GM12864 (cell line): ENCODE measurements at regions not wholly inside any gene's neighbourhood (a gene's known extent, or its start where the extent isn't known, plus 50 kb on each side); places are given as distances from the start of the nearest gene placed in this dataset.
"Not testable (repeated sequence)": the region's sequence is repeated elsewhere in the genome, so short reads cannot be mapped to it uniquely, and the experiment has no call there.

Experiments
- DNase-seq: peaks from one replicate; pipeline ENCODE4 v3.0.0-alpha.2; 2011; ENCODE audit warnings: low read depth
- H3K4me3 ChIP-seq: 2 replicates; pipeline ENCODE4 v1.5.1; 2011; ENCODE audit warnings: mild to moderate bottlenecking, low read depth, low read length, control low read depth
- TF ChIP-seq, protein P1 (sequence below): IDR thresholded peaks from 2 replicates; pipeline ENCODE4 v1.5.1; 2011; ENCODE audit warnings: low read depth, mild to moderate bottlenecking, moderate library complexity, low read length, control low read depth, inconsistent platforms; ENCODE audit errors: missing control alignments

- not testable (repeated sequence) for DNase-seq
Observed at GRCh38 chr11:100409267-100409666, 277.8 kb upstream of the ARHGAP42 start.

DNA sequence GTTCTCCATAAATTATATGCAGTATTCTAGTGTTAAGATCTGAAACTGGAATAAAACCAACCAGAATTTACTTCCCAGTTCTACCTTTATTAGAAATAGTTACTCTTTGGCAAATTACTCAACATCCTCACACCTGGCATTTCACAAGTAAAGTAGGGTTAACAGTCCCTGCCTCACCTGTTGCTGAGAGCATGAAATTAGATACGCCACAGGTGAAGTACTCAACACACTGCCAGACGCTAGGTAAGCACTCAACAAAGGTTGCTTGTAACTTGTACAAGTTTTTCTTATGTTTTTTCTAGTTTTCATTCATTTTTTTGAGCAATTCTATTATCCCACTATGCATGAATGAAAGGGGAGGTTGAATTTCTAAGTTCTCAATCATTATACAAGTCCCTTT is 267.6 kb upstream of the ARHGAP42 start:
- no peak overlapping the region for H3K4me3 ChIP-seq
- TF ChIP-seq, protein P1, sequence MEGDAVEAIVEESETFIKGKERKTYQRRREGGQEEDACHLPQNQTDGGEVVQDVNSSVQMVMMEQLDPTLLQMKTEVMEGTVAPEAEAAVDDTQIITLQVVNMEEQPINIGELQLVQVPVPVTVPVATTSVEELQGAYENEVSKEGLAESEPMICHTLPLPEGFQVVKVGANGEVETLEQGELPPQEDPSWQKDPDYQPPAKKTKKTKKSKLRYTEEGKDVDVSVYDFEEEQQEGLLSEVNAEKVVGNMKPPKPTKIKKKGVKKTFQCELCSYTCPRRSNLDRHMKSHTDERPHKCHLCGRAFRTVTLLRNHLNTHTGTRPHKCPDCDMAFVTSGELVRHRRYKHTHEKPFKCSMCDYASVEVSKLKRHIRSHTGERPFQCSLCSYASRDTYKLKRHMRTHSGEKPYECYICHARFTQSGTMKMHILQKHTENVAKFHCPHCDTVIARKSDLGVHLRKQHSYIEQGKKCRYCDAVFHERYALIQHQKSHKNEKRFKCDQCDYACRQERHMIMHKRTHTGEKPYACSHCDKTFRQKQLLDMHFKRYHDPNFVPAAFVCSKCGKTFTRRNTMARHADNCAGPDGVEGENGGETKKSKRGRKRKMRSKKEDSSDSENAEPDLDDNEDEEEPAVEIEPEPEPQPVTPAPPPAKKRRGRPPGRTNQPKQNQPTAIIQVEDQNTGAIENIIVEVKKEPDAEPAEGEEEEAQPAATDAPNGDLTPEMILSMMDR: no peak
- no peak for DNase-seq

More at GRCh38 chr11:100409267-100409666, 277.8 kb upstream of the ARHGAP42 start:
- not testable (repeated sequence) for H3K4me3 ChIP-seq

DNA sequence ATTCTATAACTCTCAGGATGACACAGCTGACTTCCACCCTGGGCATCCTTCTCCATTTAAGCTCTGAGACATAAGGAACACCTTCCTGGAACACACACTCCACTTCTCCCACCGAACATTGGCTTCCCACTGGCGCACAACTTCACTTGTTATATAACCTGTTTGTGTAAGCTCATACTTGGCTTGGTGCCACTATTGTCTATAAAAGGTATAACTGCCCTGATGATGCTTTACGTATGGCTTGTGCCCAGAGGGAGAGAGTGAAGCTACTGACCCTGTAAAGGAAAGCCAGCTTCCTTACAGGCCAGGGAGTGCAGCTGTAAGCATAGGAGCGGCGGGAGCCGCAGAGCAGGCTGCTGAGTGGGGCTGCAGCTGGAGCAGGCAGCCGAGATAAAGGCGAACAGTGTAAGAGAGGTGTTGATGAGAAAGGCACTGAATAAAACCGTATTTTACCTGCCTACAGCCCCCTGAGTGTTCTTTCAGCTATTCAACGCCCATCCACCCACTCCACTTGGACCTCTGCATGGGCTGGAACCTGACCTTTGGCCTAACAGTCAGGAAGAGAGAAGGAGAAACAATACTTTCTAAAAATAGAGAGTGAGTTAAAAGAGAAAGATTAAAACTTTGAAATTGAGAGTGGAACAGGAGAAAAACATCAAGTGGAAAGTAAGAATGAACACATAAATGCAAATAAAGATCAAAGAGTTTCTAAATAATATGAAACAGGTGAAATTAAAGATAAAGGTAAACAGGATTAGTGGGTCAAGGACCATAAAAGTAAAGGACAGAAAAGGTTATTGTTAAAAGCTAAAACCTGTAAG is 252.1 kb upstream of the ARHGAP42 start:
- DNase-seq: no peak
- no peak overlapping the region for H3K4me3 ChIP-seq
- TF ChIP-seq, protein P1: no peak

- no peak for DNase-seq
- no peak overlapping the region for H3K4me3 ChIP-seq
- TF ChIP-seq, protein P1: no peak
Observed at GRCh38 chr11:100438376-100438775, 248.7 kb upstream of the ARHGAP42 start.

DNA sequence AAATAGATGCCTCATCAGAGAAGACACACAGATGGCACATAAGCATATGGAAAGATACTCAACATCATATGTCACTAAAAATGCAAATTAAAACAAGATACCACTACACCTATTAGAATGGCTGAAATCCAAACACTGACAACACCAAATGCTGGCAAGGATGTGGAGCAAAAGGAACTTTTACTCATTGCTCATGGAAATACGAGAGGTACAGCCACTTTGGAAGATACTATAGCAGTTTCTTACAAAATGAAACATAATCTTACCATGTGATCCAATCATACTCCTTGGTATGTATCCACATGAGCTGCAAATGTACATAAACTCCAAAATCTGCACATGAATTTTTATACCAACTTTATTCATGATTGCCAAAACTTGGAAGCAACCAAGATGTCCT is 246.0 kb upstream of the ARHGAP42 start:
- H3K4me3 ChIP-seq: no peak overlapping the region
- TF ChIP-seq, protein P1: no peak
- DNase-seq: no peak

- TF ChIP-seq, protein P1: no peak
- no peak overlapping the region for H3K4me3 ChIP-seq
- no peak for DNase-seq
Observed at GRCh38 chr11:100442017-100442416, 245.1 kb upstream of the ARHGAP42 start.

DNA sequence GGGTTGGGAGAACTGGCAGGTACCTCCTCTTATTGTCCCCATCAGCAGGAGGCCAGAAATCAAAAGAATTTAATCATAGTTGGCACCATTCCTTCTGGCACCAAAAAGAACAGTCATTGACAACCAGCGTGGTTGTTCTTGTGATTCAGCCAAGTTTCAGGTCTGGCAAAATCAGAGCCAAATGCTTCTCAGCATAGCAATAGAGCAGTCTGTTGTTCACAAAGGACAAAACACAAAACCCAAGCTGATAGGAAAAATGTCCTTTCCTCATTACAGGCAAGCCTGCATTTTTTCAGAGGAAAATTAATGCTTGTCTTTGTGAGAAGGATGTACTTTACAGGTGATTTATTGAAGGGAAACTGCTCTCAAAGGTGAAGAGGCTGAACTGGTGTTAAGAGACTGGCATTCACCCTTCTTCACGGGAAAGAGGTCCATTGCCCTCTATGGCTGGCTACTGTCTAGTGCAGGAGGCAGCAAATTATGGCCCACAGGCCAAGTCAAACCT is 241.8 kb upstream of the ARHGAP42 start:
- TF ChIP-seq, protein P1: no peak
- no peak overlapping the region for H3K4me3 ChIP-seq
- DNase-seq: no peak

DNA sequence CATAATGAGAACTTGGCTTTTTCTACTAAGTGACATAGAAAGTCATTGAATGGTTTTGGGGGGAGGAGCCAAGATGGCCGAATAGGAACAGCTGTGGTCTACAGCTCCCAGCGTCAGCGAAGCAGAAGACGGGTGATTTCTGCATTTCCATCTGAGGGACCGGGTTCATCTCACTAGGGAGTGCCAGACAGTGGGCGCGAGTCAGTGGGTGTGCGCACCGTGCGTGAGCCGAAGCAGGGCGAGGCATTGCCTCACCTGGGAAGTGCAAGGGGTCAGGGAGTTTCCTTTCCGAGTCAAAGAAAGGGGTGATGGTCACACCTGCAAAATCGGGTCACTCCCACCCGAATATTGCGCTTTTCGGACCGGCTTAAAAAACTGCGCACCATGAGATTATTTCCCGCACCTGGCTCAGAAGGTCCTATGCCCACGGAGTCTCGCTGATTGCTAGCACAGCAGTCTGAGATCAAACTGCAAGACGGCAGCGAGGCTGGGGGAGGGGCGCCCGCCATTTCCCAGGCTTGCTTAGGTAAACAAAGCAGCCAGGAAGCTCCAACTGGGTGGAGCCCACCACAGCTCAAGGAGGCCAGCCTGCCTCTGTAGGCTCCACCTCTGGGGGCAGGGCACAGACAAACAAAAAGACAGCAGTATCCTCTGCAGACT is 235.2 kb upstream of the ARHGAP42 start:
- DNase-seq, H3K4me3 ChIP-seq: not testable (repeated sequence)
